Activated B cell treated with CpG ODN at 0.5 μM for 24 hours (primary cell): ENCODE measurements at regions not wholly inside any gene's neighbourhood (a gene's known extent, or its start where the extent isn't known, plus 50 kb on each side); places are given as distances from the start of the nearest gene placed in this dataset.
"Not testable (repeated sequence)": the region's sequence is repeated elsewhere in the genome, so short reads cannot be mapped to it uniquely, and the experiment has no call there.

Experiments used
- ATAC-seq: fragments of 200-7000 bp; cut with Tn5 transposase; one replicate; pipeline ENCODE4 v1.10.0; 2021; ENCODE audit warnings: low read depth, mild to moderate bottlenecking, moderate library complexity
- CTCF ChIA-PET: fragments of 350-600 bp; sonication (Branson Sonifier 250); formaldehyde crosslinking; loops from one replicate; lab custom pipeline; 2021; ENCODE audit warnings: antibody characterized with exemption; lab: Charles Lee
- POLR2A ChIA-PET: fragments of 350-600 bp; sonication (Branson Sonifier 250); formaldehyde crosslinking; loops from one replicate; lab custom pipeline; 2021; ENCODE audit warnings: antibody characterized with exemption; lab: Charles Lee
- DNase-seq: peaks from one replicate; pipeline ENCODE4 v3.0.0; 2022
- H3K27ac Mint-ChIP-seq: one replicate; pipeline ENCODE4 v1.8.0; 2020; ENCODE audit warnings: mixed read lengths
- H3K27me3 Mint-ChIP-seq: one replicate; pipeline ENCODE4 v1.8.0; 2021; ENCODE audit warnings: mixed read lengths
- H3K36me3 Mint-ChIP-seq: one replicate; pipeline ENCODE4 v1.8.0; 2021; ENCODE audit warnings: low read depth, mixed read lengths
- H3K4me1 Mint-ChIP-seq: one replicate; pipeline ENCODE4 v1.8.0; 2021; ENCODE audit warnings: mixed read lengths
- H3K4me3 Mint-ChIP-seq: one replicate; pipeline ENCODE4 v1.8.0; 2020; ENCODE audit warnings: mild to moderate bottlenecking, mixed read lengths
- H3K9me3 Mint-ChIP-seq: one replicate; pipeline ENCODE4 v1.8.0; 2020; ENCODE audit warnings: mixed read lengths
- intact Hi-C: fragments of 100-400 bp; cut with micrococcal nuclease; formaldehyde crosslinking; loops from one replicate; pipeline ENCODE4 v1.15.1; 2024
- TF ChIP-seq, protein P1 (sequence below): fragments of 200-600 bp; IDR thresholded peaks from one replicate; pipeline ENCODE4 v1.8.0; 2022; ENCODE audit warnings: antibody characterized with exemption, mild to moderate bottlenecking

DNA sequence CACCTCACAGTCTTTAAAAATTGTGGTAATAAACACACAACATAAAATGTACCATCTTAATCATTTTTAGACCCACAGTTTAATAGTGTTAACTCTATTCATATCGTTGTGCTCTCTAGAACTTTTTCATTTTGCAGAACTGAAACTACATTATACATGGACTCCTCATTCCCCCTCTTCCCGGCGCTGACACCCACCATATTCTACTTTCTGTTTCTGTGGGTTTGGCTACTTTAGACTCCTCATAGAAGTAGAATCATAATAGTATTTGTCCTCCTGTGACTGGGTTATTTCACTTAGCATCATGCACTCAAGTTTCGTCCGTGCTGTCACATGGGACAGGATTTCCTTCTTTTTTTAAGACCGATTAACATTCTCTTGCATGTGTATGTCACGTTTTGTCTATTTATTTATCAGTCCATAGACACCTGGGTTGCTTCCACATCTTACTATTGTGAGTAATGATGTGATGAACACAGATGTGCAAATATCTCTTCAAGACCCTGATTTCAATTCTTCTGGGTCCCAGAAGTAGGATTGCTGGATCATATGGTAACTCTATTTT, 62.9 kb upstream of the TMPRSS2 start:
- peaks cover 15% of the 10 kb centered on the region for H3K9me3 Mint-ChIP-seq
- no peaks in the 10 kb centered on the region for H3K36me3 Mint-ChIP-seq
- CTCF ChIA-PET: no interaction called here
- TF ChIP-seq, protein P1, sequence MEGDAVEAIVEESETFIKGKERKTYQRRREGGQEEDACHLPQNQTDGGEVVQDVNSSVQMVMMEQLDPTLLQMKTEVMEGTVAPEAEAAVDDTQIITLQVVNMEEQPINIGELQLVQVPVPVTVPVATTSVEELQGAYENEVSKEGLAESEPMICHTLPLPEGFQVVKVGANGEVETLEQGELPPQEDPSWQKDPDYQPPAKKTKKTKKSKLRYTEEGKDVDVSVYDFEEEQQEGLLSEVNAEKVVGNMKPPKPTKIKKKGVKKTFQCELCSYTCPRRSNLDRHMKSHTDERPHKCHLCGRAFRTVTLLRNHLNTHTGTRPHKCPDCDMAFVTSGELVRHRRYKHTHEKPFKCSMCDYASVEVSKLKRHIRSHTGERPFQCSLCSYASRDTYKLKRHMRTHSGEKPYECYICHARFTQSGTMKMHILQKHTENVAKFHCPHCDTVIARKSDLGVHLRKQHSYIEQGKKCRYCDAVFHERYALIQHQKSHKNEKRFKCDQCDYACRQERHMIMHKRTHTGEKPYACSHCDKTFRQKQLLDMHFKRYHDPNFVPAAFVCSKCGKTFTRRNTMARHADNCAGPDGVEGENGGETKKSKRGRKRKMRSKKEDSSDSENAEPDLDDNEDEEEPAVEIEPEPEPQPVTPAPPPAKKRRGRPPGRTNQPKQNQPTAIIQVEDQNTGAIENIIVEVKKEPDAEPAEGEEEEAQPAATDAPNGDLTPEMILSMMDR: no peak
- intact Hi-C loops: no loop called here
- ATAC-seq (no peak), DNase-seq (no peak)
- H3K4me3 Mint-ChIP-seq: no peak overlapping the region
- no peak overlapping the region for H3K27ac Mint-ChIP-seq
- peaks cover 5% of the 10 kb centered on the region for H3K4me1 Mint-ChIP-seq
- peaks cover 15% of the 10 kb centered on the region for H3K27me3 Mint-ChIP-seq
- POLR2A ChIA-PET: no interaction called here

DNA sequence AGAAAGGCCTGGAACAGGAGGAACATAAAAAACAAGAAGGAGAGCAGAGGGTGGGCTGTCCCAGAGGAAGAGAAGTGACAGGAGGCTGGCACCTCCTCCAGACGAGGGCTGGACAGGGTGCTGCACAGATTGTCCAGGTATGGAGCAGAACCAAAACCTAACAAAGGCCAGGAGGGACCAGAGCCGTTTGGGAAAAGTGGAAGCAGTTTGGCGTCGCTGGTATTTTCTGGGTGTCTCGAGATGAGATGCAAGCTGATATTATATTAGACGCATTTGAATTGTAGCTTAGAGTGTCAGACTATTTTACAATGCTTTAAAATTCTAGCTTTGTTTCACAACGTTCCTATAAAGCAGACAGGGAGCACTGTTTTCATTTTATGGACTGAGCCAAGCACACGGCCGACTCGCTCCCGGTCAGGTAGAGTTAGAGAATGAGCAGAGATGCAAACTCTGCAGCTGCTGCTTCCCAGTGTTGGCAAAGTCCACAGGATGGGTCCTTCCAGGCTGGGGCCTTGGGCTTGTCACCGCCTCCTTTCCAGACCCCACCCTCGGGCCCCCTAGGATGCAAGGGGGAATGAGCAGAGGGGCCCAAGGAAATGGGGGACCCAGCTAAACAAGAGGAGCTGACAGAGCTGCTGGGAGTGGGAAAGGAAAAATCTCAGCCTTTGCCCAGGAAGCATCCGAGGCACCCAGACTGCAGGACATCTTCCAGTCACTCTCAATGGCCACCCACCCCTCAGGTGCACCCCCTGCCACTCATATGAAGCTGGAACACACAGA, 60.8 kb upstream of the TMPRSS2 start:
- Mint-ChIP-seq H3K27ac (no peak overlapping the region), H3K4me3 (no peak overlapping the region), H3K9me3 (peaks cover 12% of the 10 kb centered on the region), H3K4me1 (peaks cover 5% of the 10 kb centered on the region), H3K36me3 (no peaks in the 10 kb centered on the region), H3K27me3 (peaks cover 10% of the 10 kb centered on the region)
- DNase-seq (no peak), ATAC-seq (no peak)
- CTCF ChIA-PET: no interaction called here
- POLR2A ChIA-PET: no interaction called here
- intact Hi-C loops: no loop called here
- TF ChIP-seq, protein P1: no peak

DNA sequence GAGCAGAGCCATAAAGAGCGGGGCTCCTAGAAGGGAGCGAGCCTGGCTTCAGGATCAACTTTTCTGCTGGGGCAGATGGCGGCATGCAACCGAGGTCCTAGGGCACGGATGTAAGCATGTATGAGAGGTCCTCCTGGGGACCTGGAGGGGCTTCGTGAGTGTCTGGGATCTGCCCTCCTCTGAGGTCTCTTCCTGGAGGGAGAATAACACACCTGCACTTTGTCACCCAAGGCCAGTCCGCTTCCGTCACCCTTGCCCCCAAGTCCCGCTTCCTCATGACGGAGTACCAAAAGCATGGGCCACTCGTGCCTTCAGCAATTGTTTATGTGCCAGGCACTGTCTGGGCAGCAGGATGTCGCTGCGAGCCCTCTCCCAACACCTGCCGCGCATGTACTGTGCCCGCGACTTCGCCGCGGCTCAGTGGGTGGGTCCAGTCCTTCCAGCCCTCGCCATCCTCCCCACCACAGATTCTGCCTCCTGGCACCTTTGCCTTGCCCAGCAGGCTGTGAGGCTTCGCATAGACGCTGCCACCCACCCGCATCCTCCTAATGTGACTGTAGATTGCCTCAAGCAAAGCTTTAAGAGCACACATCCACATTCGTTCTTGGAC, 60.0 kb upstream of the TMPRSS2 start:
- Mint-ChIP-seq H3K9me3 (peaks cover 12% of the 10 kb centered on the region), H3K27ac (no peak overlapping the region), H3K4me1 (peaks cover 5% of the 10 kb centered on the region), H3K4me3 (no peak overlapping the region), H3K36me3 (no peaks in the 10 kb centered on the region), H3K27me3 (peaks cover 12% of the 10 kb centered on the region)
- intact Hi-C loops: no loop called here
- ATAC-seq: no peak
- no peak for DNase-seq
- ChIA-PET POLR2A (no interaction called here), CTCF (no interaction called here)
- TF ChIP-seq, protein P1: no peak

DNA sequence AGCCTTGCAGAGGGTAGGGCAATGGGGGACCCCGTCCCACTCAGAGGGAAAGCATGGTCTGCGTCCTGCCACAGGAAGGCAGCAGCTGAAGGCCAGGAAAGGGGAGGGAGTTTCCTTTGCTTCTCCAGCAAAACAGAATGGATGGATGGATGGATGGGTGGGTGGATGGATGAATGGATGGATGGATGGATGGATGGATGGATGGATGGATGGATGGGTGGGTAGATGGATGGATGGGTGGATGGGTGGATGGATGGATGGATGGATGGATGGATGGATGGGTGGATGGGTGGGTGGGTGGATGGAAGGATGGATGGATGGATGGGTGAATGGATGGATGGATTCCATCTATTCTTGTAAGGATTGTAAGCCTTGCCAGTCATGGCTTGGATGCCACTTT, 59.3 kb upstream of the TMPRSS2 start:
- ATAC-seq, H3K36me3 Mint-ChIP-seq, DNase-seq, POLR2A ChIA-PET, H3K4me3 Mint-ChIP-seq, H3K27ac Mint-ChIP-seq, H3K9me3 Mint-ChIP-seq, intact Hi-C loops, H3K4me1 Mint-ChIP-seq, CTCF ChIA-PET: not testable (repeated sequence)
- H3K27me3 Mint-ChIP-seq: peaks cover 17% of the 10 kb centered on the region

DNA sequence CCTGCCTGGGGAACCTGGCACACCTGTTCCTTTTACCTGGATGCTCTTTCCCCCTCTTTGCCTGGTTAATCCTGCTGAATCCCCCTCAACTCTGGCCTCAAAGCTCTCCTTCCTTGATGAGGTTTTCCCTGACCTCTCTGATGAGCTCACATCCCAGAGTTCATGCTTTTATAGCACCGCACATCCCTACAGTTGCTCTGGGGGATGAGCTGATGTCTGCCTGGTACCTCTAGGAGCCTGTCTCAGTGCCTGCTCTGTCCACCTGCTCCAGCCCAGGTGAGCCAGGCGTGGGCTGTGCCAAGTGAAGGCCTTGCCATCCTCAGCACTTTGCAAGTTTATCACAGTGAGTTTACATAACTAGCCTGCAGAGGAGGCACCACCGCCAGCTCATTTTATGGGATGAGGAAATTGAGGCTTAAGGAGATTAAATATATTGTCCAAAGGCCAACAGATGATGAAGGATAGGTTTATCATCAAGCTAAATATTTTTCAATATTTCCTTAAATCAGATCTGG, 58.6 kb upstream of the TMPRSS2 start:
- Mint-ChIP-seq H3K9me3 (peaks cover 5% of the 10 kb centered on the region), H3K27me3 (peaks cover 17% of the 10 kb centered on the region), H3K36me3 (no peaks in the 10 kb centered on the region), H3K27ac (no peak overlapping the region), H3K4me1 (peaks cover 5% of the 10 kb centered on the region), H3K4me3 (no peak overlapping the region)
- DNase-seq: no peak
- TF ChIP-seq, protein P1: no peak
- CTCF ChIA-PET: no interaction called here
- ATAC-seq: no peak
- POLR2A ChIA-PET: no interaction called here
- intact Hi-C loops: no loop called here
